ENCODE measurements at regions not wholly inside any gene's neighbourhood (a gene's known extent, or its start where the extent isn't known, plus 50 kb on each side); places are given as distances from the start of the nearest gene placed in this dataset.

DNA sequence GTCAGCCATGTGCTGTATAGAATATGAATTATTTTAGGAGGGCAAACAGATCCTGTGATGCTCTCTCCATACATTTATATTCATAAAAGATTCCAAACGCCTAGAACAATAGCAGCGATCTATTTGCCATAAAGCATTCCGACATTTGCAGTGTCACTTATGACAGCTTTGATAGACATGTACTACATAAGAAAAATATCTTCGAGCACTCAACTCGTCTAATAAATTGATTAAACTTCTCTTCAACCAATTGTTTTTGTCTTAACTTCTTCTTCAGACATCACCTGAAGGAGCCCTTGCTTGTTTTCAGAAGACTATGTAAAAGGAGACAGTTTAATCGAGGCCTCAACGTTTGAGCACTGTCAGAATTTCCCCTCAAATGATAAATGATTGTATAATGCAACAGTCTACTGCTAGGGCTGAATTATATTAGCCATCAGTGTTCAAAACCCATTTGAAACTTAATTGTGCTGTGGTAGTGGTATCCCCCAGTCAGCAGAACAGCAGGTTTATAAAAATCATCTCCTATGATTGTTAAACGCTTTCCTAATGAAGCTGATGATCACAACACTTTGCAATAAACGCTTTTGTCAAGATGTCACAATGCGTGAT lies 158.0 kb upstream of the MGMT start:
- no peak overlapping the region for H3K4me3 ChIP-seq (ENCODE audit: low read depth in 2 of 2, low read length in 1 of 2)
- POLR2A ChIA-PET = no interaction called here

DNA sequence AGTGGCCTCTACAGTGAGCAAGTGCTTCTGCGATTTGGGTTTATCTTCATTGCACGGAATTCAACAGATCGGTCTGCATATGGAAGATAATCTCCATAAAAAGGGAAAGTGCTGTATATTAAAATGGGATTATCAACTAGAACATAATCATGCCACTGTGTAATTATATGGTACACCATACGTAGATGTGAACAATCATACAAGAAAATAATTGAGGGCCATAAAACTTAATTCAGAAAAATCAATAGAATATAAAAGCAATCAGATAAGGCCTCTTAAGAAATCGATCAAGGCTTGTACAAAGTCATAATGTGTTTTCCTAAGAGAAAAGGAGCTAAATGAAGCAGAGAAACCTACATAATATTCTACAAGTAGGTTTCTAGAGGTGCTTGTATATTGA lies 157.5 kb upstream of the MGMT start:
- Histone ChIP-seq H4K20me1 (ENCODE audit: insufficient read depth) (no peaks in the 10 kb centered on the region), H3K4me3 (ENCODE audit: low read depth in 2 of 2, low read length in 1 of 2) (no peak overlapping the region), H3K4me2 (no peak overlapping the region), H3K36me3 (replicated peaks in 1 of 2; ENCODE audit: control insufficient read depth in 1 of 2, insufficient read depth in 2 of 2, low read length in 1 of 2) (no peaks in the 10 kb centered on the region), H3K4me1 (ENCODE audit: control insufficient read depth in 1 of 2, insufficient read depth in 2 of 2, low read depth in 1 of 2, low read length in 1 of 2) (peaks cover 0 to 7% of the 10 kb centered on the region in 2 experiments; a peak in 2 of 4 replicates), H3K9me2 (no peaks in the 10 kb centered on the region), H3K27ac (ENCODE audit: low read depth in 2 of 2, low read length in 1 of 2) (no peak overlapping the region), H3K79me2 (ENCODE audit: insufficient read depth) (no peaks in the 10 kb centered on the region), H3F3A (replicated peaks; ENCODE audit: insufficient read depth) (no peaks in the 10 kb centered on the region), H2AFZ (ENCODE audit: low read depth) (no peak overlapping the region), H3K27me3 (ENCODE audit: insufficient read depth) (no peaks in the 10 kb centered on the region), H3K9me3 (no peaks in the 10 kb centered on the region), H3K9ac (no peak overlapping the region)
- WGBS (ENCODE audit: low lambda C conversion rate) = 38% methylated on average over 5 of the region's 5 CpGs
- CTCF ChIA-PET = no interaction called here
- no peak for DNase-seq
- POLR2A ChIA-PET = no interaction called here
- TF ChIP-seq POLR2AphosphoS5 (IDR thresholded peaks at IDR 0.05; ENCODE audit: low read depth, low read length) = no peak
- TF ChIP-seq FOXM1 (IDR thresholded peaks at IDR 0.05; ENCODE audit: low read depth) = no peak
- no peak for TF ChIP-seq SMC3 (IDR thresholded peaks at IDR 0.05; ENCODE audit: low read depth, low read length)
- no peak for TF ChIP-seq EP300 (IDR thresholded peaks at IDR 0.05; ENCODE audit: borderline replicate concordance in 1 of 2, low read depth in 1 of 2, low read length in 1 of 2)
- TF ChIP-seq RXRA (IDR thresholded peaks at IDR 0.05; ENCODE audit: borderline replicate concordance, low read depth) = no peak
- TF ChIP-seq MAX (IDR thresholded peaks at IDR 0.05; ENCODE audit: low read depth) = no peak
- no peak for TF ChIP-seq NRF1 (IDR thresholded peaks at IDR 0.05; ENCODE audit: low read depth, low read length)
- TF ChIP-seq FOSL2 (IDR thresholded peaks at IDR 0.05; ENCODE audit: borderline replicate concordance, low read depth) = no peak
- TF ChIP-seq CHD2 (IDR thresholded peaks at IDR 0.05; ENCODE audit: low read length, partially characterized antibody) = no peak
- no peak for TF ChIP-seq IRF3 (IDR thresholded peaks at IDR 0.05; ENCODE audit: low read depth, low read length)
- TF ChIP-seq USF2 (IDR thresholded peaks at IDR 0.05; ENCODE audit: borderline replicate concordance, low read depth, low read length) = no peak
- no peak for TF ChIP-seq FOXJ3 (CRISPR knock-in tag; IDR thresholded peaks at IDR 0.05)
- TF ChIP-seq SIN3A (IDR thresholded peaks at IDR 0.05; ENCODE audit: borderline replicate concordance, low read depth, low read length) = no peak
- TF ChIP-seq YY1 (IDR thresholded peaks at IDR 0.05; ENCODE audit: low read depth) = no peak
- no peak for TF ChIP-seq USF1 (IDR thresholded peaks at IDR 0.05; ENCODE audit: borderline replicate concordance, low read depth)

More for the DNA sequence above, 158.0 kb upstream of the MGMT start:
- Histone ChIP-seq H3K27me3 (ENCODE audit: insufficient read depth) (no peaks in the 10 kb centered on the region), H3F3A (replicated peaks; ENCODE audit: insufficient read depth) (no peaks in the 10 kb centered on the region), H3K4me1 (ENCODE audit: control insufficient read depth in 1 of 2, insufficient read depth in 2 of 2, low read depth in 1 of 2, low read length in 1 of 2) (peaks cover 0 to 9% of the 10 kb centered on the region in 2 experiments; a peak in 2 of 4 replicates), H3K4me2 (no peak overlapping the region), H3K9me2 (no peaks in the 10 kb centered on the region), H3K27ac (ENCODE audit: low read depth in 2 of 2, low read length in 1 of 2) (no peak overlapping the region), H4K20me1 (ENCODE audit: insufficient read depth) (no peaks in the 10 kb centered on the region), H2AFZ (ENCODE audit: low read depth) (no peak overlapping the region), H3K79me2 (ENCODE audit: insufficient read depth) (no peaks in the 10 kb centered on the region), H3K9me3 (0 out of 2 replicates have a peak, but pooled peaks cover under 1% of the 10 kb centered on the region), H3K36me3 (replicated peaks in 1 of 2; ENCODE audit: control insufficient read depth in 1 of 2, insufficient read depth in 2 of 2, low read length in 1 of 2) (no peaks in the 10 kb centered on the region), H3K9ac (no peak overlapping the region)
- CTCF ChIA-PET = no interaction called here
- no peak for DNase-seq
- 28% methylated on average over 10 of the region's 10 CpGs for WGBS (ENCODE audit: low lambda C conversion rate)
- TF ChIP-seq FOSL2 (IDR thresholded peaks at IDR 0.05; ENCODE audit: borderline replicate concordance, low read depth) = no peak
- TF ChIP-seq FOXJ3 (CRISPR knock-in tag; IDR thresholded peaks at IDR 0.05) = no peak
- TF ChIP-seq POLR2AphosphoS5 (IDR thresholded peaks at IDR 0.05; ENCODE audit: low read depth, low read length) = no peak
- TF ChIP-seq TEAD4 (IDR thresholded peaks at IDR 0.05; ENCODE audit: borderline replicate concordance, insufficient read depth) = no peak
- no peak for TF ChIP-seq SIN3A (IDR thresholded peaks at IDR 0.05; ENCODE audit: borderline replicate concordance, low read depth, low read length)
- no peak for TF ChIP-seq NFIC (IDR thresholded peaks at IDR 0.05; ENCODE audit: borderline replicate concordance)
- no peak for TF ChIP-seq RCOR1 (IDR thresholded peaks at IDR 0.05; ENCODE audit: low read length)
- TF ChIP-seq USF1 (IDR thresholded peaks at IDR 0.05; ENCODE audit: borderline replicate concordance, low read depth) = no peak
- TF ChIP-seq SMC3 (IDR thresholded peaks at IDR 0.05; ENCODE audit: low read depth, low read length) = no peak
- TF ChIP-seq IRF3 (IDR thresholded peaks at IDR 0.05; ENCODE audit: low read depth, low read length) = no peak
- no peak for TF ChIP-seq FOXM1 (IDR thresholded peaks at IDR 0.05; ENCODE audit: low read depth)
- no peak for TF ChIP-seq RAD21 (IDR thresholded peaks at IDR 0.05; ENCODE audit: low read length)
- TF ChIP-seq MXI1 (IDR thresholded peaks at IDR 0.05; ENCODE audit: low read depth, low read length) = no peak
- no peak for TF ChIP-seq CHD2 (IDR thresholded peaks at IDR 0.05; ENCODE audit: low read length, partially characterized antibody)
